Mucosa of rectum (tissue), 2 donors: ENCODE measurements at regions not wholly inside any gene's neighbourhood (a gene's known extent, or its start where the extent isn't known, plus 50 kb on each side); places are given as distances from the start of the nearest gene placed in this dataset.

Experiments used
- H3K27ac ChIP-seq, 2 donors: one replicate each; pipeline ENCODE4 v1.7.0; 2013; ENCODE audit warnings: inconsistent platforms in 2 of 2, low read depth in 2 of 2, low read length in 2 of 2
- H3K27me3 ChIP-seq, 2 donors: one replicate each; pipeline ENCODE4 v1.7.0; 2013; ENCODE audit warnings: low read length in 2 of 2; ENCODE audit not compliant: control insufficient read depth in 2 of 2, insufficient read depth in 2 of 2
- H3K36me3 ChIP-seq, 2 donors: one replicate each; pipeline ENCODE4 v1.7.0; 2013; ENCODE audit warnings: low read length in 2 of 2; ENCODE audit not compliant: control insufficient read depth in 2 of 2, insufficient read depth in 2 of 2
- H3K4me1 ChIP-seq, 2 donors: one replicate each; pipeline ENCODE4 v1.7.0; 2013; ENCODE audit warnings: low read length in 2 of 2, mild to moderate bottlenecking in 1 of 2; ENCODE audit not compliant: control insufficient read depth in 2 of 2, insufficient read depth in 2 of 2
- H3K4me3 ChIP-seq, 2 donors: one replicate each; pipeline ENCODE4 v1.7.0; 2013; ENCODE audit warnings: low read length in 2 of 2
- H3K9ac ChIP-seq, 2 donors: one replicate each; pipeline ENCODE4 v1.7.0; 2013; ENCODE audit warnings: low read length in 2 of 2, low read depth in 1 of 2, mild to moderate bottlenecking in 1 of 2
- H3K9me3 ChIP-seq, 2 donors: one replicate each; pipeline ENCODE4 v1.7.0; 2013; ENCODE audit warnings: low read length in 2 of 2; ENCODE audit not compliant: control insufficient read depth in 2 of 2
- donor health status: healthy.
- donor health status: Normal muscosa, but diverticular disease.

- no peak overlapping the region for H3K27ac ChIP-seq
- H3K4me3 ChIP-seq: no peak overlapping the region
- no peak overlapping the region for H3K9ac ChIP-seq
Observed at GRCh38 chr1:168443356-168443755, 100.4 kb downstream of the XCL2 start.

GRCh38 chr1:168442931-168443330 lies 100.9 kb downstream of the XCL2 start:
- peaks cover 0 to 2% of the 10 kb centered on the region in 2 donors for H3K27me3 ChIP-seq
- no peaks in the 10 kb centered on the region for H3K4me1 ChIP-seq
- no peak overlapping the region for H3K9ac ChIP-seq
- no peak overlapping the region for H3K27ac ChIP-seq
- no peaks in the 10 kb centered on the region for H3K9me3 ChIP-seq
- H3K4me3 ChIP-seq: no peak overlapping the region
- H3K36me3 ChIP-seq: no peaks in the 10 kb centered on the region

More at GRCh38 chr1:168443356-168443755, 100.4 kb downstream of the XCL2 start:
- H3K27me3 ChIP-seq: peaks cover 0 to 2% of the 10 kb centered on the region in 2 donors
- no peaks in the 10 kb centered on the region for H3K9me3 ChIP-seq
- no peaks in the 10 kb centered on the region for H3K36me3 ChIP-seq
- no peaks in the 10 kb centered on the region for H3K4me1 ChIP-seq

- H3K4me3 ChIP-seq: no peak overlapping the region
- H3K9ac ChIP-seq: no peak overlapping the region
- H3K4me1 ChIP-seq: no peaks in the 10 kb centered on the region
- H3K27ac ChIP-seq: no peak overlapping the region
- no peaks in the 10 kb centered on the region for H3K27me3 ChIP-seq
- H3K9me3 ChIP-seq: no peaks in the 10 kb centered on the region
- H3K36me3 ChIP-seq: no peaks in the 10 kb centered on the region
Observed at GRCh38 chr1:168441745-168442144, 102.1 kb downstream of the XCL2 start.

GRCh38 chr1:168439456-168440375 lies 104.1 kb downstream of the XCL2 start:
- Histone ChIP-seq H3K27ac (no peak overlapping the region), H3K9me3 (no peaks in the 10 kb centered on the region), H3K27me3 (no peaks in the 10 kb centered on the region), H3K36me3 (no peaks in the 10 kb centered on the region), H3K4me1 (no peaks in the 10 kb centered on the region), H3K9ac (peak overlapping the region in 1 of 2 donors; percentile 45), H3K4me3 (peak overlapping the region in 1 of 2 donors; percentile 51)

- Histone ChIP-seq H3K27ac (no peak overlapping the region), H3K27me3 (no peaks in the 10 kb centered on the region), H3K36me3 (no peaks in the 10 kb centered on the region), H3K4me1 (no peaks in the 10 kb centered on the region), H3K4me3 (no peak overlapping the region), H3K9ac (no peak overlapping the region), H3K9me3 (no peaks in the 10 kb centered on the region)
Observed at GRCh38 chr1:168438626-168439025, 105.2 kb downstream of the XCL2 start.

GRCh38 chr1:168437821-168438220 lies 106.0 kb downstream of the XCL2 start:
- Histone ChIP-seq H3K27ac (no peak overlapping the region), H3K36me3 (no peaks in the 10 kb centered on the region), H3K9me3 (no peaks in the 10 kb centered on the region), H3K9ac (no peak overlapping the region), H3K4me3 (no peak overlapping the region), H3K4me1 (no peaks in the 10 kb centered on the region), H3K27me3 (no peaks in the 10 kb centered on the region)

DNA sequence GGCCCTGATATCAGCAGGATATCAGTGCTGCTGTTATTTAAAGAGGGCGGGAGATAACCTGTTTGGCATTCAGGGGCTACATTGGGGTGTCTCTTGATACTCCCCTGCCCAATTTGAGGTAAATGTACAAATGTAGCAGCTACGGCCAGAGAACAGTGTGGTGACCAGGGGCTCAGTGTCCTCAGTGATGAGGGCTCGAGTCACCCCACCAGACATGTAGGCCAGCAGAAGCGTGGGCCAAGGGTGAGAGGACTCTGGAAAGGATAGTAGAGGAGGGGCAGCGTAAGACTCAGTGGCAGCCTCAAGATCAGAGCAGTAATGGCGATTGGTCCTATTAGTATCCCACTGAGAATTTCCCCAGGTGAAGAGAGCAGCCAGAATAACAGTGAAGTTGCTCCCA lies 108.4 kb downstream of the XCL2 start:
- Histone ChIP-seq H3K9ac (no peak overlapping the region), H3K4me3 (no peak overlapping the region), H3K27ac (no peak overlapping the region), H3K36me3 (no peaks in the 10 kb centered on the region), H3K9me3 (no peaks in the 10 kb centered on the region), H3K27me3 (no peaks in the 10 kb centered on the region), H3K4me1 (no peaks in the 10 kb centered on the region)

DNA sequence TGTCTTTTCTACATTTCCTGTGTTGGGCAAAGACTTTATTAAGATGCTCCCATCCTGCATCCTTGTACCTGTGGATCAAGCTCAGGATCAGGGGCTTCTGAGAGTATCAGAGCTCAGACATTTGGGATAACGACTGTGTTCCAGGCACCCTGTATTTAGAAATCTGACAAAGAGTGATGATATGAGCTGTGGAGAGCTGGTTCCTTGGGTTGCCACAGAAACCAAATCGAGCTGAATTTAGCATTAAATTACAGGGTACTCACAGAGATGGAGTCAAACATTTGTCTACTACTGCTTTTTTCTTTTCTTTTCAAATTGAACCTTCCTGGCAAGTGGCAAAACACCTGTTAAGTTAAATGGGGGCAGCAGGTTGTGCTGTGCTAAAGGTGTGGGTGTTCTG lies 110.6 kb downstream of the XCL2 start:
- Histone ChIP-seq H3K27me3 (no peaks in the 10 kb centered on the region), H3K9me3 (no peaks in the 10 kb centered on the region), H3K4me3 (no peak overlapping the region), H3K36me3 (no peaks in the 10 kb centered on the region), H3K4me1 (no peaks in the 10 kb centered on the region), H3K9ac (no peak overlapping the region), H3K27ac (no peak overlapping the region)

DNA sequence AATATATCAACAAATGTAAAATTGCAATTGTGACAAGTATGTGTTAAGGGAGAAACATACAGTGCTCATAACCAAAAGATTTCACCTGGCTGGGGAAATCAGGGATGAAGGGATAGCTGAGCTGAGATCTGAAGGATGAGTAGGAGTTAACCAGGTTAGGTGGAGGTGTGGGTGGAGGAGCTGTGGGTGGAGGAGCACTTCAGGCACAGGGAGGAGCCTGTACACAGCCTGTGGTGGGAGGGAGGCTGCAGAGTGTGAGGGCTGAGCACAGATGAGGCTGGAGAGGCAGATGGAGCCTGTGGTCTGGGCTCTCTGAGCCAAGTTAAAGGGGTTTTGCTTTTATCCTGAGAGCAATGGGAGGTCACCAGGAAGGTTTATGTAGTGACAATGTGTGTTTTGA lies 111.9 kb downstream of the XCL2 start:
- Histone ChIP-seq H3K36me3 (no peaks in the 10 kb centered on the region), H3K27ac (no peak overlapping the region), H3K9me3 (no peaks in the 10 kb centered on the region), H3K4me1 (no peaks in the 10 kb centered on the region), H3K4me3 (no peak overlapping the region), H3K27me3 (no peaks in the 10 kb centered on the region), H3K9ac (no peak overlapping the region)

DNA sequence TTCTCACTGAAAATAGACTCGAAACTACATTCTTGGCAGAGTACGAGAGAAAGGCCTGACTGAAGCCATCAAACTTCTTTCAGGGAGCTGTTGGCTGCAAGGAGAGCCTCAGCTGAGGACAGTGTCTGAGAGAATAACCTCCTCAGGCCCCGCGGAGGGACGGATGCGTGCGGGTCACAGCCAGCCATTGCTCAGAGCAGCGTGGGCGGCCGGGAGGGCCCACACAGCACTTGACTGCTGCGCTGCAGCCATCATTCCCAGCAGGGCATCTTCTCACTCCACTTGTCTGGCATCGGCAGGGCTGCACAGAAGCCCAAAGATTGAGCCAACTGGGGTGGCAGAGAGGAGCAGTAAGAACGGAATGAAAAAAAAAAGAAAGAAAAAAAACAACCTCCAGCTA lies 113.5 kb downstream of the XCL2 start:
- Histone ChIP-seq H3K9me3 (no peaks in the 10 kb centered on the region), H3K27me3 (no peaks in the 10 kb centered on the region), H3K4me1 (no peaks in the 10 kb centered on the region), H3K36me3 (no peaks in the 10 kb centered on the region), H3K9ac (no peak overlapping the region), H3K4me3 (no peak overlapping the region), H3K27ac (no peak overlapping the region)
